Glutamatergic neuron (in vitro differentiated cells): ENCODE measurements at regions not wholly inside any gene's neighbourhood (a gene's known extent, or its start where the extent isn't known, plus 50 kb on each side); places are given as distances from the start of the nearest gene placed in this dataset.

Experiments used
- DNase-seq: peaks from one replicate; pipeline ENCODE4 v3.0.0; 2022
- H3K27ac Mint-ChIP-seq: one replicate; pipeline ENCODE4 v1.8.0; 2020; ENCODE audit warnings: mild to moderate bottlenecking, mixed read lengths, inconsistent platforms; ENCODE audit not compliant: unreplicated experiment
- H3K27me3 Mint-ChIP-seq: one replicate; pipeline ENCODE4 v1.8.0; 2020; ENCODE audit warnings: mild to moderate bottlenecking, moderate library complexity, mixed read lengths, inconsistent platforms; ENCODE audit not compliant: unreplicated experiment
- H3K36me3 Mint-ChIP-seq: one replicate; pipeline ENCODE4 v1.8.0; 2020; ENCODE audit warnings: mild to moderate bottlenecking, mixed read lengths, inconsistent platforms; ENCODE audit not compliant: unreplicated experiment
- H3K4me1 Mint-ChIP-seq: one replicate; pipeline ENCODE4 v1.8.0; 2020; ENCODE audit warnings: mild to moderate bottlenecking, low read depth, mixed read lengths, inconsistent platforms; ENCODE audit not compliant: unreplicated experiment
- H3K4me3 Mint-ChIP-seq: one replicate; pipeline ENCODE4 v1.8.0; 2020; ENCODE audit warnings: mild to moderate bottlenecking, mixed read lengths, inconsistent platforms; ENCODE audit not compliant: unreplicated experiment
- H3K9me3 Mint-ChIP-seq: one replicate; pipeline ENCODE4 v1.8.0; 2020; ENCODE audit warnings: mild to moderate bottlenecking, moderate library complexity, mixed read lengths, inconsistent platforms; ENCODE audit not compliant: unreplicated experiment
- TF ChIP-seq, protein P1 (sequence below): fragments of 200-600 bp; sonication (generic); IDR thresholded peaks from one replicate; pipeline ENCODE4 v1.5.0; 2021; ENCODE audit not compliant: partially characterized antibody, unreplicated experiment

DNA sequence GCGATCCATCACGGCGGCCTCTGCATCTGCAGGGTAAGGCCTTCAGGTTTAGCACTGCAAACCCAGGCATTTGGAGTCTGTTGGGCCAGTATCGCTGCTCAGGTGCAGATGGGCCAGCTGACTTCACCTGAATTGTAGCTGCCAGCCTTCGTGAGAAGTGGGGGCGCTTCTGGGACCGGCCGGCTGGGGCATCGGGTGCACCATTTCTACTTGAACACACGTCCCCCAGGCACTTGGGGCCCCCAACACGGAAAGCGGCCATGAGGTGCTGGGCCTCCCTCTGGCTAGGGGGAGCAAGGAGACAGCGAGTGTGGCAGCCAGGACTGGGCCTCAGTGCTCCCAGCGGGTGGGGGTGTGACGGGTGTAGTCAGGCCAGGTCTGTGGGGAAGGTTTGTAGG lies 767.6 kb downstream of the KCNJ18 start:
- no peak overlapping the region for H3K27ac Mint-ChIP-seq
- H3K27me3 Mint-ChIP-seq: peaks cover 2% of the 10 kb centered on the region
- TF ChIP-seq, protein P1, sequence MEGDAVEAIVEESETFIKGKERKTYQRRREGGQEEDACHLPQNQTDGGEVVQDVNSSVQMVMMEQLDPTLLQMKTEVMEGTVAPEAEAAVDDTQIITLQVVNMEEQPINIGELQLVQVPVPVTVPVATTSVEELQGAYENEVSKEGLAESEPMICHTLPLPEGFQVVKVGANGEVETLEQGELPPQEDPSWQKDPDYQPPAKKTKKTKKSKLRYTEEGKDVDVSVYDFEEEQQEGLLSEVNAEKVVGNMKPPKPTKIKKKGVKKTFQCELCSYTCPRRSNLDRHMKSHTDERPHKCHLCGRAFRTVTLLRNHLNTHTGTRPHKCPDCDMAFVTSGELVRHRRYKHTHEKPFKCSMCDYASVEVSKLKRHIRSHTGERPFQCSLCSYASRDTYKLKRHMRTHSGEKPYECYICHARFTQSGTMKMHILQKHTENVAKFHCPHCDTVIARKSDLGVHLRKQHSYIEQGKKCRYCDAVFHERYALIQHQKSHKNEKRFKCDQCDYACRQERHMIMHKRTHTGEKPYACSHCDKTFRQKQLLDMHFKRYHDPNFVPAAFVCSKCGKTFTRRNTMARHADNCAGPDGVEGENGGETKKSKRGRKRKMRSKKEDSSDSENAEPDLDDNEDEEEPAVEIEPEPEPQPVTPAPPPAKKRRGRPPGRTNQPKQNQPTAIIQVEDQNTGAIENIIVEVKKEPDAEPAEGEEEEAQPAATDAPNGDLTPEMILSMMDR: no peak
- DNase-seq: no peak
- no peaks in the 10 kb centered on the region for H3K36me3 Mint-ChIP-seq
- no peaks in the 10 kb centered on the region for H3K4me1 Mint-ChIP-seq
- peaks cover 26% of the 10 kb centered on the region for H3K9me3 Mint-ChIP-seq
- no peak overlapping the region for H3K4me3 Mint-ChIP-seq

DNA sequence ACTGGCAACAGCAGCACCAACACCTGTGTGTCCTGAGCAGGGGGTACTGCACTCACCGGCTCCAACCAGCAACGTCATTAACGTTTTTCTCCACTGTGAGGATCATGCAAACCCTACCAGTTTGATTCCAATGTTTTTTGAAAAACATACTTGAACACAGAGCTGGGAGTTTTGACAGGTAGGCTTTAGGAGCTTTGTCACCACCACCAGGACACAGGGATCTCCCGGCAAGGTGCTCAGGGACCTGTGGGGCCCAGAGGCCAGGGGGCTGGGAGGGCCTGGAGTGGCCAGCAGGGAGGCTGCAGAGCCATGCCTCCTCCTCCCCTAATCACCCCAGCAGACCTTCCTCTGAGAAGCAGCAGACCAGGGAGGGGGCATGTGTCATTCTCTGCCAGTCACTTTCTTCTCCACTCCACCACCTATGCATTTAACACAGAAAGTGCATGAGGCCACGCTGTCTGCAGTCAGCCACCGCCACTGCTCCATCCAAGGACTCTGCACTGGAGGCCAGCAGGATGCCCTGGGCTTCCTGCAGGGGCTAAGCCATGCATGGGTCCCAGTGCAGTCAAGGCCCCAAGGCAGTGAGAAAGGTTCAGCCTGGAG lies 768.2 kb downstream of the KCNJ18 start:
- H3K27me3 Mint-ChIP-seq: peaks cover 2% of the 10 kb centered on the region
- H3K9me3 Mint-ChIP-seq: peaks cover 21% of the 10 kb centered on the region
- no peak overlapping the region for H3K27ac Mint-ChIP-seq
- H3K36me3 Mint-ChIP-seq: no peaks in the 10 kb centered on the region
- TF ChIP-seq, protein P1: no peak
- no peak for DNase-seq
- H3K4me1 Mint-ChIP-seq: no peaks in the 10 kb centered on the region
- no peak overlapping the region for H3K4me3 Mint-ChIP-seq

DNA sequence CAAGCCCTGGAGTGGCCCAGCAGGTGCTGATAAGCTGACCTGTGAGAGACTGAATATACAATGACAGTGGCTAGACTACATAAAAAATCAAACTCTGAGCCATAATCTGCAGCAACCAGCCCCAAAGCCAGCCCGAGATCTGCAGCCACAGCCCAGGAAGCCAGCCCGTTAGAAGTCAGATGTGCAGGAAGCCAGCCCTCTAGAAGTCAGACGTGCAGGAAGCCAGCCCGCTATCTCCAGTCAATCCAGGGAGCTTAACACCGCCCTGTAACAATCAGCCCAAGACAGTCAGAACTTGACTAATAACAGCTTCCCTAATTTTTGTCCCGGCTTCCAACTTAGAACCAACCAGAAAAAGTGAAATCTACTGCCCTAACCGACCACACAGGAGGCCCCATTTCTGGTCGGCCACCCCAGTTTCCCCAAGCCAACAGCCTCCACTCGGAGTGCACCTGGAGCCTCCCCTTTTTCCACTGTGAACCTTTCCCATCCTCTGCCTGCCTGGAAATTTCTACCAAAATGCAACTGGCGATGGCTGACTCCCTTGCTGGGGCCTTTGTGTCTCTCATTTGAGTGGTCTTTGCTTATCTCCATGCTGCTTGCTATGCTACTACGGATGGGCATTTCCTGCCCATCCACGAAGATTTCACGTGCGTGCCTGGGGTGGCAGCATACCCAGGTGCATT lies 769.3 kb downstream of the KCNJ18 start:
- Mint-ChIP-seq H3K9me3 (peaks cover 24% of the 10 kb centered on the region), H3K4me3 (no peak overlapping the region), H3K27me3 (peaks cover 2% of the 10 kb centered on the region), H3K27ac (no peak overlapping the region), H3K4me1 (no peaks in the 10 kb centered on the region), H3K36me3 (peaks cover 4% of the 10 kb centered on the region)
- no peak for DNase-seq
- TF ChIP-seq, protein P1: no peak

DNA sequence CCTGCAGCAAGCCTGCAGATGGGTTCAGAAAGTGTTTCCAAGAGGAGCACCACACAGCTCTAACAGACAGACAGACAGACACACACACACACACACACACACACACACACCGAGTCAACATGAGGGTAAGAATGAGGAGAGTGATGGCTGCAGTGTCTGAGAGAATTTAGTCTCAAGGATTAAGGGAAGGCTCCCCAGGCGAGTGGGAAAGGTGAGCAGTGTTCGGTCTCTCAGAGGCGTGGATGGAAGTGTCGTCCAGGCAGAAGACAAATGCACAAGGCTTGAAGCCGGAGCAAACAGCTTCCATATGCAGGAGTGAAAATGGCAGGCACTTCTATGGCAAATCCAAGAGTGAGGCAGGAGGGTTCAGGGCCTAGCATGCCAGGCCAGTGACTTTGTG lies 770.1 kb downstream of the KCNJ18 start:
- Mint-ChIP-seq H3K4me3 (no peak overlapping the region), H3K36me3 (peaks cover 5% of the 10 kb centered on the region), H3K4me1 (no peaks in the 10 kb centered on the region), H3K9me3 (peaks cover 24% of the 10 kb centered on the region), H3K27me3 (peaks cover 2% of the 10 kb centered on the region), H3K27ac (no peak overlapping the region)
- TF ChIP-seq, protein P1: no peak
- DNase-seq: no peak

DNA sequence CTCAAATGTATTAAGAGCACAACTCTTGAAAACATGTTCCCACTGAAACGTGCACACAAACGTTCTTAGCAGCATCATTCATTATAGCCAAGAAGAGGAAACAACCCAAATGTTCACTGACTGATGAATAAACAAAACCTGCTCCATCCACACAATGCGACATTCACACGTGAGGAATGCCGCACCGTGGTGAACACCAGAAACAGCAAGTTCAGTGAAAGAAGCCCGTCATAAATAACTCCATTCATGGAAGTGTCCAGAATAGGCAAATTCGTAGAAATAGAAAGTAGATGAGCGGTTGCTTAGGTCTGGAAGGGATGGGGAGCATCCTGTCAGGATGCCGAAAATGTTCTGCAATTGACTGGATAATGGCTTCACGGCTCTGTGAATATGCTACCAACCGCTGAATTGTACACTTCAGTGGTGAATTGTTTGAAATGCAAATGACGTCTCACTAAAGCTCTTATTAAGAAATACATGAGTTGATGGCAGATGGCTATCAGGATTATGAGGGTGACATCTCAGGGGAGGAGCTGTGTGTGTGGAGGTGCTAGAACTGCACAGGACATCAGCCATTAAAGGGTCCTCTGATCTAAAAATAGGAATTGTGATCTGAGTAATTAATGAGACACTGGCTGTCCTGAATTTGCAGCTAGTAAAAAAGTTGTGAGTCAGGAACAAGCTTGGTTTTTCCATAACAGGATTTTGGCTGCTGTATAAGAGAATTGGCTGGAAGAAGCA lies 771.0 kb downstream of the KCNJ18 start:
- no peaks in the 10 kb centered on the region for H3K4me1 Mint-ChIP-seq
- peaks cover 24% of the 10 kb centered on the region for H3K9me3 Mint-ChIP-seq
- TF ChIP-seq, protein P1: no peak
- peaks cover 5% of the 10 kb centered on the region for H3K36me3 Mint-ChIP-seq
- no peak overlapping the region for H3K27ac Mint-ChIP-seq
- DNase-seq: no peak
- H3K4me3 Mint-ChIP-seq: no peak overlapping the region
- peaks cover 5% of the 10 kb centered on the region for H3K27me3 Mint-ChIP-seq
